ENCODE measurements at regions not wholly inside any gene's neighbourhood (a gene's known extent, or its start where the extent isn't known, plus 50 kb on each side); places are given as distances from the start of the nearest gene placed in this dataset.
A peak's percentile ranks its signal among the peaks of the same experiment; 100 is the strongest.

DNA sequence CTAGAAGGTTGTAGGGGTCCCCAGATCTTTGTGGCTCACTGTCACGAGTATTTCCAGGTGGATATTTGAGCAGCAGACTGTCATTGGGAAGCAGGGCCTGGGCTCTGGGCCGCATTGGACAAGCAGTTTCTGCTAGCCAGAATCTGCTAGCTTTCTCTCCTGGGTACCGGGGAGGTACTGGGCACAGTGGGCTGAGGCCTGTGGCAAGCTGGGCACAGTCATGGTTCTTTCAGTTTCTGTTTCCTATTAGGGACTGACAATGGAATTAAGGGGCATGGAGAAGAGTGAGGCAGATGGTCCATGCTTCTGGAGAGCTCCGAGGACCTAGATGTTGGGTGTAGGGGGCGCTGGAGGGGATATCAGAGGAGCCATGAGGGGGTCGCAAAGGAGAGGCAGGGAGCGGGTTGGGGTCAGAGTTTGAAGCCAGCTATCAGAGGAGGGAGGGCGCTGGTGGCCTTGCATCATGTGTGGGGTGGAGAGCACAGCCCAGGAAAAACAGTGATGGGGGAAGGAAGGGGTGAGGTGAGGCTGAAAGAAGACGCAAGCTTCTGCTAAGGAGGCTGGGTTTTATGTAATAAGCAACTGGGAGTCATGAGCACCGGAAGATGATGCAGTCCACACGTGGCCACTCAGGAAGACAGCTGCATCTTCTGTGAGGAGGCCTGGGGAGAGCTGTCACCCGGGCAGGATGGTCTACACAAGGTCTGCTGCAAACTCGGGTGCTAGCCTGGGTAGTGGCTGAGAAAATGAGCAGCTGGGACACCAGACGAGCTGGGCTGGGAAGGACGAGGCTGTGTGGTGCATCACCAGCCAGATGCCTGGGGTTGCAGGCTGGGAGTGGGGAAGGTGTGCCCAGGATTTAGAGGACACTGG is 72.7 kb downstream of the IER5 start:
- peak; percentile 74 to 81 for DNase-seq
- Histone ChIP-seq H3K27ac (peak overlapping the region; percentile 19), H3K4me1 (peaks cover 19% of the 10 kb centered on the region), H3K36me3 (no peaks in the 10 kb centered on the region), H3K9me3 (replicated peaks) (peaks cover 5% of the 10 kb centered on the region), H3K4me3 (no peak overlapping the region), H3K27me3 (no peaks in the 10 kb centered on the region)

DNA sequence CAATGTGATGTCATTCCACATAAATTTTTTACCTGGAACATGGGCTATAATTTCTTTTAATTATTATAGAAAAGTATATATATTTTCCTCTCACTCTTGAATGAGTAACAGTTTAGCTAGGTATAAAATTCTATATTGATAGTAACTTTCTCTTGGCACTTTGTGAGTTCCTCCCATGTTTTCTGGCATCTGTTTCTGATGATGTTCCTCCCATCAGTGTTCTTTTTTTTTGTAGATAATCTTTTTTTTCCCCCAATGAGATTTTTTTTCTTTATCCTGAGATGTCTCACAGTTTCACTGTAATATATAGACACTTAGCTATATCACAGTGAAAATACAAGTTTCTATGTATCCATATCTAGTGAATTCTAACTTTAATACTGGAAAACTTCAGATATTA is 75.2 kb downstream of the IER5 start:
- Histone ChIP-seq H3K27ac (no peak overlapping the region), H3K4me3 (no peak overlapping the region), H3K9me3 (replicated peaks) (peaks cover 5% of the 10 kb centered on the region), H3K27me3 (no peaks in the 10 kb centered on the region), H3K4me1 (peaks cover 19% of the 10 kb centered on the region), H3K36me3 (no peaks in the 10 kb centered on the region)
- no peak for DNase-seq

DNA sequence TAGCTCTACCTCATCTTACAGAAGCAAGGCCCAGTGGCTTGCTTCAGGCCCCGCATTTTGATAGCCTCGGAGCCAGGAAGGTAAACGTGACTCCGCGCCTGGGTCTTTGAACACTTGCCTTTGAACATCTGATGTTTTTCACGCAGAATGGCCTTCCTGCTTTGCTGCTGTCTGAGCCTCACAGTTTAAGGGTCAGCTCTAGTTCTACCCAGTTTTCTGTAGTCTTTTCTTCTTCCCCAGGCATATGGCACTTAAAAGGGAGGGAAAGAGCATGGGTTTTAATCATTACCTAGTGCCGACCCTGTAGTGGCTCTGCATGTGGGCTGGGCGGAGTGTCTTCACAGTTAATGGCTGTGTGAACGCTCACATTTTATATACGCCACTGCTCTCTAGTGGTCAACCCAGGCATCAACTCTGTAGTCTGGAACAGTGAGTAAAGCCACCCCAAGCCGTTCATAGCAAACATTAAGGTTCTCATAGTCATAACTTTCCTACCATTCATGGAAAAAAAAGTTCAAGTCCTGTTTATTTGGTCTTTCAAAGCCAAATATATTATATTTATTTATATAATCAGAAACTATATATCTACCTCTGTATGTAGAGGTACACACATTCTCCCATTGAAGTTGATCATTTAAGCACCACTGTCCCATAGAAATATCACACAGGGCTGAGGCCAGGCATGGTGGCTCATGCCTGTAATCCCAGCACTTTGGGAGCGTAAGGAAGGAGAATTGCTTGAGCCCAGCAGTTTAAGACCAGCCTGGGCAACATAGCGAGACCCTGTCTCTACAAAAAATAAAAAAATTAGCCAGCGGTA is 78.1 kb downstream of the IER5 start:
- peak; percentile 70 to 90 for DNase-seq
- Histone ChIP-seq H3K27me3 (no peaks in the 10 kb centered on the region), H3K27ac (no peak overlapping the region), H3K9me3 (replicated peaks) (peaks cover 5% of the 10 kb centered on the region), H3K36me3 (no peaks in the 10 kb centered on the region), H3K4me3 (no peak overlapping the region), H3K4me1 (peaks cover 3% of the 10 kb centered on the region; the same call in 1 of the 2 replicates)

DNA sequence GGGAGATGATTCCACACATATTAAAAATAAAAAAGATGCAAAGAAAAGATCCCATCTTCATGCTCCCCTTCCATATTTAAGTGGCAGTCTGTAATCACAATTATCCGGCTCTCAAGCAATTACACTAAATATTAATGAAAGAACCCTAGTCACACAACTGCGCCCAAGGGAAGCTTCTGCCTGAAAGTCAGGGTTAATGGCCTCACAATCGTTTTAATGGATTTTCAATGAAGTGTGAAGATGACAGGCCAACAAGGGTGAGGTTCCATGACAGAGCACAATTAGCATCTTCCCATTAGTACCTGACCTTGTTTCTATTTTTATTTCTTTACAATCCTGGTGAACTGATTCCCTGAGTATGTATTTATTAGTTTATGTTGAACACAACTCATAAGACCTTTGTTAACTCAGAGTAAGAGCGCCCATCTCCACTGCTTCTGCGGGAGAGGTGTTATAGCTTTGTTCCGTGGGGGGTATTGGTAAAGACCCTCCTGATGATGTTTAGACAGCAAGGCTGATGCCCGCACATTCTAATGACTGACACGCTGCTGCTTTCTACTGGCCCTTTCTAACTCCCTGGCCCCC is 80.9 kb downstream of the IER5 start:
- Histone ChIP-seq H3K27ac (no peak overlapping the region), H3K4me1 (no peaks in the 10 kb centered on the region), H3K27me3 (no peaks in the 10 kb centered on the region), H3K36me3 (no peaks in the 10 kb centered on the region), H3K4me3 (no peak overlapping the region), H3K9me3 (replicated peaks) (no peaks in the 10 kb centered on the region; the same call in 1 of the 2 replicates)
- no peak for DNase-seq

DNA sequence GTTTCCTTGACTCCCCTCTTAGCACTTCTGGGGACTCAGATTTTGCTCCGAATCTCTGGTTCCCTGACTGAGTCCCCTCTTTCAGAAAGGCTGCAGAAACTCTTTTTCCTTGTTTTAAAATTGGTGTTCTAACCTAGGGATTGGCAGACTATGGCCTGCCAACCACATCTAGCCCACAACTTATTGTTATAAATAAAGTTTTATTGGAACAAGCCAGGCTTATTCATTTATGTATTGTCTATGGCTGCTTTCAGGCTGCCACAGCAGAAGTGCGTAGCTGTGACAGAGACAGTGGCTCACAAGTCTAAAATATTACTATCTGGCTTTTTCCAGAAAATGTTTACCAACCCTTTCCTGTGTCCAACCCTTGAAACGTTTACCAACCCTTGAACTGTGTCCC is 81.7 kb downstream of the IER5 start:
- Histone ChIP-seq H3K4me1 (peaks cover 7% of the 10 kb centered on the region; the same call in 1 of the 2 replicates), H3K27ac (no peak overlapping the region), H3K36me3 (no peaks in the 10 kb centered on the region), H3K9me3 (replicated peaks) (no peaks in the 10 kb centered on the region), H3K27me3 (no peaks in the 10 kb centered on the region), H3K4me3 (no peak overlapping the region)
- DNase-seq, result no peak

DNA sequence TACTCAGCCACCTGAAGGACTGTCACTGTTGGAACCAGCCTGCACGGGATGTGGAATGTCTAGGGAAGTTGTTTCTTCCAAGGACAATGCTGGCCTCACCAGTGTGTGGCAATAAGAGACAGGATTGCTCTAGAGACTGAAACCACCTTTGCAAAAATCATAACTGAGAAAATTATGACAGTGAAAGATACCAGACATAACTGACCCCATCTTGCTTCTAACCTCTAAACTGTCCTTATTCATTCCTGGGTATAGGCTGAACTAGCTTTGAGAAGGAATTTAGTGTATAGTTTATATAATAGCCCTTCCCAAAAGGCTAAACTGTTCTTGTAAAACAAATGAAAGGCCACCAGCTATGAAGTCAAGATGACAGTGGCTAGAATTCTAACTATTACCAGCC is 83.6 kb downstream of the IER5 start:
- no peak for DNase-seq
- Histone ChIP-seq H3K9me3 (replicated peaks) (no peaks in the 10 kb centered on the region), H3K27me3 (no peaks in the 10 kb centered on the region), H3K4me3 (no peak overlapping the region), H3K36me3 (no peaks in the 10 kb centered on the region), H3K4me1 (peaks cover 10% of the 10 kb centered on the region; the same call in 1 of the 2 replicates), H3K27ac (no peak overlapping the region)

DNA sequence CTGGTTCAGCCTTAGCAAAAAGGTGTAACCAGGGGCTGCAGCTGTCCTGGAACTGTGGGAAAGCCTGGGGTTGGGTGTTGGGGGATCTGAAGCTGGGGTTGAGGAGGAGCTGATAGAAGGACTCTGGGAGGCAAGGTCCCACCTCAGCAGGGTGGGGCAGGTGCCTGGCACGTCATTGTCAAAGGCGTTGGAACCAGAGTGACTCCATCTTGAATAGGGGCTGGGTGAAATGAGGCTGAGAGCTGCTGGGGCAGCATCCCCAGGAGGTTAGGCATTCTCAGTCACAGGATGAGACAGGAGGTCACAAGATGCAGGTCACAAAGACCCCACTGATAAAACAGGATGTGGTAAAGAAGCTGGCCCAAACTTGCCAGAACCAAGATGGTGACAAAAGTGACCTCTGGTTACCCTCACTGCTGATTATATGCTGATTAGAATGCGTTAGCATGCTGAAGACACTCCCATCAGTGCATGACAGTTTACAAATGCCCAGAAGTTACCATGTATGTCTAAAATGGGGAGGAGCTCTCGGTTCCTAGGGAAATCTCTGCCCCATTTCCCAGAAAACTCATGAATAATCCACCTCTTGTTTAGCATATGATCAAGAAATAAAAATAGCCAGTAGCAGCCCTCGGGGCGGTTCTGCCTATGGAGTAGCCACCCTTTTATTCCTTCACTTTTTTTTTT is 85.4 kb downstream of the IER5 start:
- no peak for DNase-seq
- Histone ChIP-seq H3K27ac (no peak overlapping the region), H3K27me3 (no peaks in the 10 kb centered on the region), H3K9me3 (replicated peaks) (no peaks in the 10 kb centered on the region), H3K36me3 (no peaks in the 10 kb centered on the region), H3K4me1 (peaks cover 10% of the 10 kb centered on the region; the same call in 1 of the 2 replicates), H3K4me3 (no peak overlapping the region)

DNA sequence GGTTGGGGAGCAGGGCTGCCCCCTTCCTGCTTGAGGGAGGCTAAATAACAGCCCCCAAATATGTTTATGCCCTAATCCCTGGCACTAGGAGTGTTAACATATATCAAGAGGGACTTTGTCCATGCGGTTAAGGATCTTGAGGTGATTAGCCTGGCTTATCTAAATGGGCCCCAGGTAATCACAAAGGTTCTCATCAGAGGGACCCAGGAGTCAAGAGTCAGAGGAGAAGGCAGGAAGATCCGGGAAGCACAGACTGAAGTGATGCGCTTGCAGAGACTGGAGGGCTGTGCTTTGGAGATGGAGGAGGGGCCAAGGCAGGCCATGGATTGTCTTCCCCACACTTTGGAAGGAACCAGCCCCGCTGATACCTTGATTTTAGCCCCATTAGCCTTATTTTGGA is 86.4 kb downstream of the IER5 start:
- H3K9me3 ChIP-seq (replicated peaks), result no peaks in the 10 kb centered on the region
- H3K4me1 ChIP-seq, result peaks cover 17% of the 10 kb centered on the region
- H3K4me3 ChIP-seq, result no peak overlapping the region
- H3K36me3 ChIP-seq, result no peaks in the 10 kb centered on the region
- no peak overlapping the region for H3K27ac ChIP-seq
- H3K27me3 ChIP-seq, result no peaks in the 10 kb centered on the region
- no peak for DNase-seq

DNA sequence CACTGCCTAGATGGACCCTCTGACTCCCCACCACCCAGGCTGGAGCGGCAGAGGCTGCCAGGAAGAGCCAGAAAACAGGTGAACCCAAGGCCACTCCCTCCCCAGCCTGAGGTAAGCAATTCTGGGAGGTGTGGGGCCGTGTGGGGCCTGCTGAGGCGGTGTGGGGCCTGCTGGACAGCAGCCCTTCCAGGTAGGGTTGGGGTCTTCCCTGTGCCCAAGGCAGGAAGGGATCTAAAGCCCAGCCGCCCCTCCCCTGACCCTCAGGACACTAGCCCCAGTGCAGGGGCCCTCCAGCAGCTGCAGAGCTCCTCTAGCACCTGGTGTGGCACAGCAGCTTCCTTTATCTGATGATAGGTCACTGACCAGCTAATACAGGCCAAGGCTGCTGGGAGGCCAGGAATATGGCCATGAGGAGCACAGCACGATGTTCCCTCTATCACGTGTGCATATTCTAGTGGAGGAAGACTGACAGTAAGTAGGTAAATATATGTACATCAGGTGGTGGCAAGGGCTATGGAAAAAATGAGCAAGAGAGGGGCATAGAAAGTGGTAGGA is 86.9 kb downstream of the IER5 start:
- Histone ChIP-seq H3K4me3 (no peak overlapping the region), H3K27ac (no peak overlapping the region), H3K9me3 (replicated peaks) (no peaks in the 10 kb centered on the region), H3K4me1 (peaks cover 23% of the 10 kb centered on the region), H3K27me3 (no peaks in the 10 kb centered on the region), H3K36me3 (no peaks in the 10 kb centered on the region)
- DNase-seq, result no peak

DNA sequence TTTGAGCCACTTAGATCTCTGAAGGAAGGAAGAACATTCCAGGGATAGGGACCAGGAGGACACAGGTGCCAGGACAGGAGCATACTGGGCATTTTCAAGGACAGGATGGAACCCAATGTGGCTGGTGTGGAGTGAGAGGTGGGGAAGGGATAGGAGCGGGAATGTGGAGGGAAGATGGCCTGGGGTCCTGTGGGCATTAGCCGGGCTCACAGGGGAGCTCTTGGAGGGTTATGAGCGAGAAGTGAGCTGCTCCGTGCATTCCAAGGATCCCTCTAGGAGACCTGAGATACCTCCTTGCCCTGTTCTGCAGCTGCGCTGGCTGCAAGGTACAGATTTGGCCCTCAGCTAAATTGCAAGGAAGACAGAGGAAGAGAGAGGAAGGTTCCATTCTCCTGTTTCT is 87.5 kb downstream of the IER5 start:
- no peaks in the 10 kb centered on the region for H3K9me3 ChIP-seq (replicated peaks)
- no peaks in the 10 kb centered on the region for H3K36me3 ChIP-seq
- peaks cover 24% of the 10 kb centered on the region for H3K4me1 ChIP-seq
- H3K27me3 ChIP-seq, result no peaks in the 10 kb centered on the region
- H3K4me3 ChIP-seq, result no peak overlapping the region
- DNase-seq, result no peak
- H3K27ac ChIP-seq, result no peak overlapping the region

DNA sequence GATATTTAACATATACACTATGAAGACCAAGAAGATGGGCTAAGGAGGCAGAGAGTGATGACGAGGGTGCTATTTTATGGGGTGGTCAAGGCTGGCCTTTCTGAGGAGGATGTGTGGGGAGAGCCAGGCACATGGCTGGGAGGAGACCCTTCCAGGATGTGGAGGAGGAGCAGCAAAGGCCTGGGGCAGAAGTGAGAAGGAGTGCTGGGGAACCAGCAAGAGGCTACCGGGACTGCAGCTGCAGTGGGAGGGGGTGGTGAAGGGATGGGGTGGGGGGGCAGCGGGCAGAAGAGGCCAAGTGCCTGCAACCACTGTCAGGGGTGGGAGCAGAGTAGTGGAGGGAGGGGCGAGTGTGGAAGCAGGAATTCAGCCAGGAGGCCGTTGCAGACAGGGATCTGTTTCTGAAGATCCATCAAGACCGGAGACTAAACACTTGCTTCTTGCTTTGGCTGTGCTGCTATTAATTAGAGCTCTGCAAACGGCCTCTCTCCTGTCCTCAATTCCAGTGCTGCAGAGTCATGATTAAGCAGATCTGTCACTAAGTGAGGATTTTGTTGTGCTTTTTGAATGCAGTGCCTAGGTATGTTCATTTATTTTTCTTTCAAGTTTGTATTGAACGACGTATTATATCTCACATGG is 89.9 kb downstream of the IER5 start:
- DNase-seq, result no peak
- Histone ChIP-seq H3K36me3 (no peaks in the 10 kb centered on the region), H3K9me3 (replicated peaks) (no peaks in the 10 kb centered on the region), H3K27ac (no peak overlapping the region), H3K27me3 (no peaks in the 10 kb centered on the region), H3K4me1 (peaks cover 24% of the 10 kb centered on the region), H3K4me3 (no peak overlapping the region)

DNA sequence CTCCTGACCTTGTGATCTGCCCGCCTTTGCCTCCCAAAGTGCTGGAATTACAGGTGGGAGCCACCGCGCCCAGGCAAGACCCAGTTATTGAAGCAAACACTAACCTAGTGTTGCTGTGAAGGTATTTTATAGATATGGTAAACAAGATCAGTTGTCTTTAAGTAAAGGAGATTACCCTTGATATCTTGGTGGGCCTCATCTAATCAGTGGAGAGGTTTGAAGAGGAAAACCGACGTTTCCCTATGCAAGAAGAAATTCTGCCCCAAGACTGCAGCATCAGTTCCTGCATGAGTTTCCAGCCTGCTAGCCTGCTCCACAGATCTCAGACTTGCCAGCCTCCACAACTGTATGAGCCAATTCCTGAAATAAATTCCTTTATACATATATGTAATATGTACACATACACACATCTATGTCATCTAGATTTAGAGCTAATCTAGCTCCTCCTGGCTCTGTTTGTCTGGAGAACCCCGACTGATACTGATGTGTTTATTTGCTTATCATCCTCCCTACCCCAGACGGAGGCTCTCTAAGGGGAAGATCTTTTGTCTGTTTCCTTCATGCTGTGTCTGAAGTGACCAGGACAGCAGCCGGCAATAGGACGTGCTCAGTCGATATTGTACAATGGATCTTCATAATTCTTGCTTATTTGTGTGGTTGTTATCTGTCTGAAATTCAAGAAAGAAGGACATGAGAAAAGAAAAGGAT is 90.9 kb downstream of the IER5 start:
- DNase-seq, result no peak
- no peaks in the 10 kb centered on the region for H3K36me3 ChIP-seq
- H3K27me3 ChIP-seq, result no peaks in the 10 kb centered on the region
- H3K27ac ChIP-seq, result no peak overlapping the region
- H3K9me3 ChIP-seq (replicated peaks), result no peaks in the 10 kb centered on the region
- peaks cover 24% of the 10 kb centered on the region for H3K4me1 ChIP-seq
- no peak overlapping the region for H3K4me3 ChIP-seq

DNA sequence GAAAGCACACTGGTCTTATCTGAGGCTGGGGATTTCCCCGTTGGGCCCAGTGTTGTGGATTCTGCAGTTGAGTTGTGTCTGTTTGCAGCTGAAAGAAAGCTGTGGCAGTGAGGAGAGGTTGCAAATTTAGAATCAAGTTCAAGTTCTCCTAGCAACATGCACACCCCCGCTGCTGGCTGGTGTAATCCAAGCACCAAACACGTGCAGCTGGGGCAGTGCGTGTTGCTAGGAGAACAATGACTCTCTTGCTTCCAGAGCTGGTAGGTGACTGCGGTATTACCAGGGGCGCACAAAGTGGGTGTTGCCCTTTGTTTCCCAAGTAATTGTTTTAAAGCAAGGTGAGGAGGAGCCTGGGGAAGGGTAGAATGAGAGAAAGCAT is 91.5 kb downstream of the IER5 start:
- no peak overlapping the region for H3K27ac ChIP-seq

More for the DNA sequence above, 91.5 kb downstream of the IER5 start:
- Histone ChIP-seq H3K4me1 (peaks cover 20% of the 10 kb centered on the region), H3K4me3 (peak overlapping the region; percentile 10), H3K9me3 (replicated peaks) (no peaks in the 10 kb centered on the region), H3K36me3 (no peaks in the 10 kb centered on the region), H3K27me3 (no peaks in the 10 kb centered on the region)
- peak; percentile 55 to 69 for DNase-seq
